Activated CD8-positive, alpha-beta memory T cell treated with anti-CD3 and anti-CD28 coated beads, Interleukin-2, amount 50 U/mL, for 1 hour (primary cell): ENCODE measurements at regions not wholly inside any gene's neighbourhood (a gene's known extent, or its start where the extent isn't known, plus 50 kb on each side); places are given as distances from the start of the nearest gene placed in this dataset.

Experiments
- DNase-seq: peaks from one replicate; pipeline ENCODE4 v3.0.0-alpha.2; 2020; ENCODE audit errors: extremely low read depth

- no peak for DNase-seq
These were observed 1241.5 kb downstream of the BRD1 start for GRCh38 chr22:48585916-48586798.

DNA sequence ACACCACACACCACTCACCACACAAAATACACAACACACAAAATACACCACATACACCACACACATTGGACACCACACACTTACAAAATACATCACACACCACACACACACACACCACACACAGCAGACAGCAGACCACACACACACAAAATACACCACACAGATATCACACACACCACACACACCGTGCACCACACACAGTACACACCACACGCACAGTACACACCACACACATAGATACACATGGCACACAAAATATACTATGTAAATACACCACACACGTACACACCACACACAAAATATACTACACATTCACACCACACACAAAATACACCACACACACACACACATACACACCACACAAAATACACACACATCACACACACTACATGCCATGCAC is 1243.5 kb downstream of the BRD1 start:
- DNase-seq = no peak

GRCh38 chr22:48581796-48582469 is 1245.7 kb downstream of the BRD1 start:
- DNase-seq = no peak

- DNase-seq = no peak
These were observed 1246.4 kb downstream of the BRD1 start for GRCh38 chr22:48581205-48581766.

GRCh38 chr22:48580481-48580970 is 1247.1 kb downstream of the BRD1 start:
- DNase-seq = no peak

GRCh38 chr22:48579928-48580309 is 1247.8 kb downstream of the BRD1 start:
- no peak for DNase-seq

GRCh38 chr22:48579043-48579927 is 1248.4 kb downstream of the BRD1 start:
- DNase-seq = no peak

- no peak for DNase-seq
These were observed 1249.3 kb downstream of the BRD1 start for GRCh38 chr22:48578138-48579042.

- no peak for DNase-seq
These were observed 1250.0 kb downstream of the BRD1 start for GRCh38 chr22:48577691-48578090.

DNA sequence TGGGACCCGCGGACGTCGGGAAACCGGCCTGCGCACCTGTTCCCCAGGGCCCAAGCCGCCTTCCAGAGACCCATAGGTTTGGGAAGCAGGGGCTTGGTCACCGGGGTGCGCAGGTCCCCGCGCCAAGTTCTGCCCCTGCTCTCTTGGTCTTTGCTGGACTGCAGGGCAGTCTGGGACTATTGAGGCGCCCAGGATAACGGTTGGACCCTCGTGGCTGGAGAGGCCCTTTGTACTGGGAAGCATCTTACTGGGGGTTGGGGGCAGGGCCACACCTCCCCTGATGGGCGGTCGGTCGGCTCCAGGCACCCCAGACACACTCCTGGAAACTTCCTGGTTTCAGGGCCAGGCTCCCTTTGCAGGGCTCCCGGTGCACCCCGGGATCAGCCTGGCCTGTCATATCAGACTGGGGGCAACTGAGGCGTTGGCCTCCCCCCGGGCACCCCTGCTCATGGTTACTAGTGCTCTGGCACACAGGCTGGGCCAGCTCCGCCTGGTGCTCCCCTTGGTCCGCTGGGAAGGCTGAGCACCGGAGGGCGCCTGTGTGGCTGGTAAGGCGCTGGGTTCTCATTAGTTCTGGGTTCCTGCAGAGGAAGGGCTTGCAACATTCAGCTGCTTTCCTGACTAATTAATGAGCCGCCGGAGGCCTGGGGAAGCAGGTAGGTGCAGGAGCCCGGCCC is 1250.5 kb downstream of the BRD1 start:
- no peak for DNase-seq

DNA sequence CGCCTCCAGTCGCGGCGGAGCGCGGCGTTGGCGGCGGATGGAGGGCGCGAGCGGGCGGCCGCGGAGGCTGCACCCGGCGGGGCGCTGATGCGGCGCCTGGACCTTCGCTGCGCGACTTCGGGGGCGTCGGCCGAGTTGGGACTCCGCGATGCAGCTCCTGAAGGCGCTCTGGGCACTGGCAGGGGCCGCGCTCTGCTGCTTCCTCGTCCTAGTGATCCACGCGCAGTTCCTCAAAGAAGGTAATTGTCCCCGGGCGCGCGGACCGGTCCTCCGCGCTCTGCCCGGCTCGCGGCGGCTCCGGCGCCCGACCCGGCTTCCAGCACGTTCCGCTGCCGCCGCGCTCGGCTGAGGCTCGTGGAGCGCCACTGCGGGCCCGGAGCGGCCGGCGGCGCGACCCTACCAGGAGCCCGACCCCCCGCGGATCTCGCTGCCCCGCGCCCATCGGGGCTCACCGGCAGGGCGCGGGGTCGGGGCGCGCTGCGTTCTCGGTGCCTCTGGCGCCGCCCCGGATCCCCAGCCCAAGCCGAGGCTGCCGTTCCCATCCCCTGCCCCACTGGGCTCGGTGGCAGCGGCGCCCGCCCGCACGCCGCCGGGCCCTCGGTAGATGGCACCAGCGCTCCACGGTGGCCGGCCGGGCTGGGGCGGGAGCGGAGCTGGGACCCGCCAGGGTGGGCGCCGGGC is 1251.2 kb downstream of the BRD1 start:
- DNase-seq = no peak

DNA sequence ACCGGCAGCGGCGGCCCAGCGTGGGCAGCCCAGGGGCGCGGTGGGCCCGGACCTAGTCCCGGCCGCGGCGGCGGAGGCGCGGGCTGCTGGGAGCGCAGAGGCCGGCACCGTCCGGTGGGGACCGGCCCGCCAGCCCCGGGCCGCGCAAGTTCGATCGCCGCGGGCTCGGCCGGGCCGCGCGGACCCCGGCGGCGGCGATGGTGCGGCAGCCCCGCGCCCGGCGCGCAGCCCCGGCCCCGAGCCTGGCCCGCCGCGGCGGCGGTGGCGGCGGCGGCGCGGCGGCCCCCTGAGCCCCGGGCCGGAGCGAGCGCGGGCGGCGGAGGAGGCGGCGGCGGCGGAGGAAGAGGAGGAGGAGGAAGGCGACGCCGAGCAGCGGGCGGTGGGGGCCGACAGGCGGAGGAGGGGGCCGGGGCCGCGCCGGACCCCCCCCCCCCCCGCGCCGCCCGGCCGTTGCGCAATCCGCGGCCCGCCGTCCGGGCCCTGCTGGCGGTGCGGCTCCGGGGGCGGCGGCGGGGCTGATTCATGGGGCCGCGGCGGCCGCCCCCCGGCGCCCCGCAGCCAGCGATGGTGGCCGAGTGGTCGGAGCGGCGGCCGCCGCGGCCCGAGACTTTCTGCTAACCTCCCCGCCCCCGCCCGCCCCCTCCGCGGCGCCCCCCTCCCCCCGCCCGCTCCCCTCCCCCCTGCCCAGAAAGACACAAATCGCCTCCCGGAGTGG is 1251.9 kb downstream of the BRD1 start:
- no peak for DNase-seq

GRCh38 chr22:48574776-48575617 is 1252.7 kb downstream of the BRD1 start:
- no peak for DNase-seq

GRCh38 chr22:48573766-48574165 is 1253.9 kb downstream of the BRD1 start:
- DNase-seq = no peak

DNA sequence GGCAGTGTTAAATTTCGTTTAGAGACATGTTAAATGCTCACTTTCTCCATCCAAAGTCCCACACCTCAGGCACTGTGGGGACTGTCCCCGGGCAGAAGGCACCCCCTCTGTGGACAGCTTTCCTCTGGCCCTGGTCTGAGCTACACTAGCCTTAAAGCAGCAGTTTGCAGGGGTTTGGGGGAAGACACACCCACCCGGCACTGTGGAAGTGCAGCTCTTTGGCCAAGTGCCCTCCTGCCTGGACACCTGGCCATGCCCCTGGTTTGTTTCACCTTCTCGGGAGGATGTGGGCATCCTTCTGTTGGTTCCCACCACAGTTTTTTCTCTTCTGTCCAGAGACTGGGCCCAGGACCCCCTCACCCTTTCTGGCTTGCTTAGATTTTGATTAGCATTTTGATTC is 1254.7 kb downstream of the BRD1 start:
- no peak for DNase-seq

DNA sequence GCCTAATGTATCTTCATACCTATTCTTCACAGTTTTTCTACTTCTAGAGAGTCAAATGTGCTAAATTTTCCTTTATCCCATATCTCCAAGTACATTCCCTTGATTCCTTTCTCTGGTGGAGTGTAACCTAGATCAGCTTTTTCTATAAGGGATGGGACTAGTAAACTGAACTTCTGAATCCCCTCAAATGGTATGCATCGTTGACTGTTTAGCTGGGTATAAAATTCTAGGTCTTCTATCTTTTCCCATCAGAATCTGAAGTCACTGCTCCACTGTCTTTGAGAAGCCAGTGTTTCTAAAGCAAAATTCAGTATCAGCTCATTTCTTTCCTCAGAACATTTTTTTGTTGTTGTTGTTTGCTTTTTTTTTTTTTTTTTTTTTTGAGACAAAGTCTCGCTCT is 1256.8 kb downstream of the BRD1 start:
- no peak for DNase-seq

DNA sequence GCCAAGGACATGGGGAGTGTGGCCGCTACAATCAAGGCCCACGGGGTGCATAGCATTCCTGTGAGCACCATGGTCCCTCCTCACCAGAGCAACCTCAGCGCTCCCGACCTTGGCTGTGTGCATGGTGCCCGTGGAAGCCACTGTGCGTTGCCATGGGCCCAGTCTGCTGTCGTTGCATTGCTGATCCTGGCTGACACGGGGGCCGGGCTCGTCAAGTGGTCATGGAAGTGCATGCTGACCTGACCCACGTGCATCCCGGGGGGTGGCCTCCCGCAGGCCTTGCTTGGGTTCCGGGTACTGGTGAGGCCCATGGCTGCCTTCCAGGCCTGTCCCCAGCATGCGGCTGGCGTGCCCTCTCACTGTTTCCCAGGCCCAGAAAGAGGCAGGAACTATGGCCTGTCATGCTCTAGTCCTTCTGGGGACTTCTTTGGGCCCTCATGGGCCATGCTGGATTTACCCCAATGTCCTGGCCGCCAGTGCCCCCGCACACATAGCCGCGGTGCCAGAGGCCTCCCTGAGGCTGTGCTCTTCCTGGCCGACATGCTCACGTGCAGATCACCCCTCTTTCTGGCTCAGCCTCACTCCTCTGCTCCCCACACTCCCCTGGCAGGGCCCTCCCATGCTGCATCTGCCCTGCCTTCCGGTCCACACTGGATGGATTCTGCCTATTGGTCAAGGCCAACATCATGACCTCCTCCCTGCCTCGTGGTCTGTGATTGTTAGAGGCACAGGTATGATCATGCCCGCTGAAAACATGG is 1258.0 kb downstream of the BRD1 start:
- DNase-seq = no peak
